C4-2B (cell line): ENCODE measurements at regions not wholly inside any gene's neighbourhood (a gene's known extent, or its start where the extent isn't known, plus 50 kb on each side); places are given as distances from the start of the nearest gene placed in this dataset.

ENCODE experiments used
- ZFX ChIP-seq: fragments of 450-650 bp; IDR thresholded peaks from 2 replicates; pipeline ENCODE4 v1.6.1; 2017
- TF ChIP-seq, protein P1 (sequence below): fragments of 450-650 bp; conservative IDR thresholded peaks from 2 replicates; pipeline ENCODE4 v1.5.1; 2017; ENCODE audit warnings: mild to moderate bottlenecking

DNA sequence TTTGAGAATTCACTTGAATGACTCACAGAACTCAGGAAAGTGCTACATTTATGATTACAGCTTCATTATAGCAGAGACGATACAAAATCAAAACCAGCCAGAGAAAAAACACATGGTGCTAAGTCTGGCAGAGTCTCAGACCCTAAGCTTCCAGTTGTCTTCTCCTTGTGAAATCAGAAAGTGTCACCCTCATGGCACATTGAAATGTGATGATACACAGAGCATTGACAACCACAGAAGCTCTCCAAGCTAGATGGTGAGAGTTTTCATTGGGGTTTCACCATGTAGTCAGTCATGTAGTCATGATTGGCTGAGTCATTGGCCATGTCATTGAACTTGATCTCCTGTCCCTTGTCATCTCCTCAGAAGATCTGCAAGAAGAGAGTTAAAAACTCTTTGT lies 526.6 kb downstream of the MRPL39 start:
- TF ChIP-seq, protein P1, sequence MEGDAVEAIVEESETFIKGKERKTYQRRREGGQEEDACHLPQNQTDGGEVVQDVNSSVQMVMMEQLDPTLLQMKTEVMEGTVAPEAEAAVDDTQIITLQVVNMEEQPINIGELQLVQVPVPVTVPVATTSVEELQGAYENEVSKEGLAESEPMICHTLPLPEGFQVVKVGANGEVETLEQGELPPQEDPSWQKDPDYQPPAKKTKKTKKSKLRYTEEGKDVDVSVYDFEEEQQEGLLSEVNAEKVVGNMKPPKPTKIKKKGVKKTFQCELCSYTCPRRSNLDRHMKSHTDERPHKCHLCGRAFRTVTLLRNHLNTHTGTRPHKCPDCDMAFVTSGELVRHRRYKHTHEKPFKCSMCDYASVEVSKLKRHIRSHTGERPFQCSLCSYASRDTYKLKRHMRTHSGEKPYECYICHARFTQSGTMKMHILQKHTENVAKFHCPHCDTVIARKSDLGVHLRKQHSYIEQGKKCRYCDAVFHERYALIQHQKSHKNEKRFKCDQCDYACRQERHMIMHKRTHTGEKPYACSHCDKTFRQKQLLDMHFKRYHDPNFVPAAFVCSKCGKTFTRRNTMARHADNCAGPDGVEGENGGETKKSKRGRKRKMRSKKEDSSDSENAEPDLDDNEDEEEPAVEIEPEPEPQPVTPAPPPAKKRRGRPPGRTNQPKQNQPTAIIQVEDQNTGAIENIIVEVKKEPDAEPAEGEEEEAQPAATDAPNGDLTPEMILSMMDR: no peak
- TF ChIP-seq ZFX: no peak
